Esophagus muscularis mucosa (tissue), 4 donors: ENCODE measurements at regions not wholly inside any gene's neighbourhood (a gene's known extent, or its start where the extent isn't known, plus 50 kb on each side); places are given as distances from the start of the nearest gene placed in this dataset.

ENCODE experiments used
- DNase-seq: peaks from one replicate; pipeline ENCODE4 v3.0.0-alpha.2; 2017; ENCODE audit errors: extremely low spot score
- H3K27ac ChIP-seq, 4 donors: fragments of 200-600 bp; sonication (generic); replicated peaks in 1 of 4; 1 replicate in 3 of 4; 2 replicates in 1 of 4; pipeline ENCODE4 v1.5.1; 2016 to 2019; ENCODE audit warnings: mild to moderate bottlenecking in 1 of 4
- H3K27me3 ChIP-seq, 4 donors: fragments of 200-600 bp; sonication (generic); one replicate each; pipeline versions ENCODE4 v1.5.1 to v1.6.0; 2016 to 2019
- H3K36me3 ChIP-seq, 4 donors: fragments of 200-600 bp; sonication (generic); one replicate each; pipeline ENCODE4 v1.5.1; 2016 to 2019
- H3K4me1 ChIP-seq, 4 donors: fragments of 200-600 bp; sonication (generic); one replicate each; pipeline ENCODE4 v1.5.1; 2016 to 2019
- H3K4me3 ChIP-seq, 4 donors: fragments of 200-600 bp; sonication (generic); 1 replicate in 2 of 4; 2 replicates in 2 of 4; pipeline ENCODE4 v1.5.1; 2016 to 2019; ENCODE audit warnings: mild to moderate bottlenecking in 4 of 4, moderate library complexity in 1 of 4
- H3K9me3 ChIP-seq, 4 donors: fragments of 200-600 bp; sonication (generic); 1 replicate in 3 of 4; 2 replicates in 1 of 4; pipeline ENCODE4 v1.5.1; 2016 to 2019
- EP300 ChIP-seq: sonication (generic); formaldehyde crosslinking; IDR thresholded peaks from one replicate; pipeline ENCODE4 v1.6.1; 2017; ENCODE audit warnings: antibody characterized with exemption
- POLR2A ChIP-seq: fragments of 450-650 bp; IDR thresholded peaks from one replicate; pipeline ENCODE4 v1.6.1; 2017; ENCODE audit warnings: antibody characterized with exemption, moderate library complexity, mild to moderate bottlenecking, low read depth
- POLR2AphosphoS5 ChIP-seq, 2 donors: sonication (generic); formaldehyde crosslinking; IDR thresholded peaks; one replicate each; pipeline ENCODE4 v1.6.1; 2017; ENCODE audit warnings: antibody characterized with exemption in 2 of 2
- WGBS: methylation state at CpG from one replicate; pipeline ENCODE4 v1.1.5; 2018; 5-methylcytosine and 5-hydroxymethylcytosine counted together
- intact Hi-C: fragments of 100-400 bp; cut with DNase I; formaldehyde crosslinking; loops from one replicate; pipeline ENCODE4 v1.15.1; 2023
- TF ChIP-seq, protein P1 (sequence below), 3 experiments: fragments of 200-600 bp in 2 of 3; fragments of 450-650 bp in 1 of 3; sonication (generic) in 2 of 3; IDR thresholded peaks; one replicate each; pipeline ENCODE4 v1.5.1; 2017 to 2019; ENCODE audit warnings: antibody characterized with exemption in 3 of 3, mild to moderate bottlenecking in 2 of 3, moderate library complexity in 1 of 3

DNA sequence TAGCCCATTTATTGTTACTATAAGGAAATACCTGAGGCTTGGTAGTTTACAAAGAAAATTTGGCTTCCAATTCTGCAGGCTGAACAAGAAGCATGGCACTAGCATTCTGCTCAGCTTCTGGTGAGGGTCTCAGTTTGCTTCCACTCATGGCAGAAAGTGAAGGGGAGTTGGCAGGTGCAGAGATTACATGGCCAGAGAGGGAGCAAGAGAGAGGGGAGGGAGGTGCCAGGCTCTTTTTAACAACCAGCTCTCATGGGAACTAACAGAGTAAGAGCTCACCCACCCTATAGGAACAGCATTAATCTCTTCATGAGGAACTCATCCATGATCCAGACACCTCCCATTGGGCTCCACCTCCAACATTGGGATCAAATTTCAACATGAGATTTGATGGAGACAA lies 437.9 kb downstream of the CHL1 start:
- intact Hi-C loops = no loop called here
- Histone ChIP-seq H3K9me3 (no peaks in the 10 kb centered on the region), H3K4me1 (no peaks in the 10 kb centered on the region), H3K4me3 (no peak overlapping the region), H3K27me3 (no peaks in the 10 kb centered on the region), H3K27ac (no peak overlapping the region), H3K36me3 (no peaks in the 10 kb centered on the region)
- no peak for DNase-seq
- TF ChIP-seq POLR2A = no peak
- no peak for TF ChIP-seq EP300
- no peak for TF ChIP-seq POLR2AphosphoS5 (IDR thresholded peaks at IDR 0.05)
- TF ChIP-seq, protein P1, sequence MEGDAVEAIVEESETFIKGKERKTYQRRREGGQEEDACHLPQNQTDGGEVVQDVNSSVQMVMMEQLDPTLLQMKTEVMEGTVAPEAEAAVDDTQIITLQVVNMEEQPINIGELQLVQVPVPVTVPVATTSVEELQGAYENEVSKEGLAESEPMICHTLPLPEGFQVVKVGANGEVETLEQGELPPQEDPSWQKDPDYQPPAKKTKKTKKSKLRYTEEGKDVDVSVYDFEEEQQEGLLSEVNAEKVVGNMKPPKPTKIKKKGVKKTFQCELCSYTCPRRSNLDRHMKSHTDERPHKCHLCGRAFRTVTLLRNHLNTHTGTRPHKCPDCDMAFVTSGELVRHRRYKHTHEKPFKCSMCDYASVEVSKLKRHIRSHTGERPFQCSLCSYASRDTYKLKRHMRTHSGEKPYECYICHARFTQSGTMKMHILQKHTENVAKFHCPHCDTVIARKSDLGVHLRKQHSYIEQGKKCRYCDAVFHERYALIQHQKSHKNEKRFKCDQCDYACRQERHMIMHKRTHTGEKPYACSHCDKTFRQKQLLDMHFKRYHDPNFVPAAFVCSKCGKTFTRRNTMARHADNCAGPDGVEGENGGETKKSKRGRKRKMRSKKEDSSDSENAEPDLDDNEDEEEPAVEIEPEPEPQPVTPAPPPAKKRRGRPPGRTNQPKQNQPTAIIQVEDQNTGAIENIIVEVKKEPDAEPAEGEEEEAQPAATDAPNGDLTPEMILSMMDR (IDR thresholded peaks at IDR 0.05) = no peak

DNA sequence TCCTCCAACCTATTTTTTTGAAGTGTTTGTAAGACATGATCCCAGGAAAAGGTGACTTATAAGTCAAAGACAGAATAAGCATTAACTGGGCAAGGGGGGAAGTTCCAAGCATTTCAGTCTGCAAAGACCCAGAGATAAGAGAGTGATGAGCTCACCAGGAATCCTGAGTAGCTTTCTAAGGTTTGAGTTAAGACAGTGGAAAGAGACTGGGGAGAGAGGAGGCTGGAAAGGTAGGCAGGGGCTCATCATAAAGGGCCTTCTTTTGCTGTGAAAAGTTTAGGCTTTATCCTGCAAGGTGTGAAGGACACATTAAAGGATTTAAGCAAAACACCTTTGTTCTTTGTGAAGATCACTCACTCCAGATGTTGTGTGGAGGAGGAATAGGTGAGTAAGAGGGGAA lies 438.8 kb downstream of the CHL1 start:
- Histone ChIP-seq H3K36me3 (no peaks in the 10 kb centered on the region), H3K27ac (no peak overlapping the region), H3K4me1 (no peaks in the 10 kb centered on the region), H3K4me3 (no peak overlapping the region), H3K27me3 (no peaks in the 10 kb centered on the region), H3K9me3 (no peaks in the 10 kb centered on the region)
- intact Hi-C loops = no loop called here
- TF ChIP-seq EP300 (no peak), POLR2A (no peak), POLR2AphosphoS5 (IDR thresholded peaks at IDR 0.05) (no peak)
- DNase-seq = no peak

DNA sequence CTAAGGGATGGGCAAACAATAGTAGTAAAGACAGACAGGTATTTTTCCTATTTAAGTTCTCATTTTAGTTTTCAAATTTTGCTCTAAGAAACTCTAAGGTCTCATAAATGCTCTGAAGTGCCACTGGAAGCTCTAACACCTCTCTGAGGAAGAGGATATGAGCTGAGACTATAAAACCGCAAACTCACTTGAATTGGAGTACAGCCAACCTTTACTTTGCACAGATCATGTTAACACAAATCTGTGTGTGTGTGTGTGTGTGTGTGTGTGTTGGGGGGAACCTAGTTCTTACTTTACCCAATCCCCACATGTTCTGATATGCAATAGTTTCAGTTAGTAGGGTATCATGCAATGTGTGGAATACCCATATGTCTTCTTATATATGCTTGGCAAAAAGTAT lies 446.8 kb downstream of the CHL1 start:
- DNase-seq = no peak
- WGBS = 64% methylated on average over 1 of the region's 1 CpG
- intact Hi-C loops = no loop called here
- no peaks in the 10 kb centered on the region for H3K36me3 ChIP-seq
- no peak overlapping the region for H3K4me3 ChIP-seq
- H3K4me1 ChIP-seq = no peaks in the 10 kb centered on the region
- no peaks in the 10 kb centered on the region for H3K27me3 ChIP-seq
- no peaks in the 10 kb centered on the region for H3K9me3 ChIP-seq
- no peak for TF ChIP-seq POLR2A
- no peak for TF ChIP-seq POLR2AphosphoS5 (IDR thresholded peaks at IDR 0.05)
- no peak for TF ChIP-seq EP300
- TF ChIP-seq, protein P1 (IDR thresholded peaks at IDR 0.05) = no peak
- H3K27ac ChIP-seq = no peak overlapping the region

DNA sequence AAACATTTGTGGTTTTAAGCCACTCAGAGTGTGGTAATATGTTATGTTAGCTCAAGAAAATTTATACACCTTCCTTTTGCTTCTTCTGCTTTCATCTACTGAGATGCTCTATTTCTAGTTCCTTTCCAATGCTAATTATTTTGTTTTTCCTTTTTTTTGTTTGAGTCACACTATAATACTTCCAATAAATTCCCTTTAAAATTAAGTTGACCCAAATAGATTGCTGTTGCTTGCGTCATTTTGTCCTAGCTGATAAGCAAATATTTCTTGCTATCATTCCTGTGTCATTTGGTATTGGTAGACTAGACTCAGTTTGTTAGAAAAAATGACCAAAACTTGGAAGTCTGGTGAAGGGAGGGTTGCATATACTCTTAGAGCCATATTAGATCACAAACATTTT lies 437.0 kb upstream of the CNTN6 start:
- intact Hi-C loops = no loop called here
- H3K4me3 ChIP-seq = no peak overlapping the region
- H3K36me3 ChIP-seq = no peaks in the 10 kb centered on the region
- H3K4me1 ChIP-seq = no peaks in the 10 kb centered on the region
- DNase-seq = no peak
- TF ChIP-seq POLR2A (no peak), EP300 (no peak), POLR2AphosphoS5 (IDR thresholded peaks at IDR 0.05) (no peak)
- TF ChIP-seq, protein P1 (IDR thresholded peaks at IDR 0.05) = no peak
- no peak overlapping the region for H3K27ac ChIP-seq
- 95% methylated on average over 1 of the region's 1 CpG for WGBS
- H3K27me3 ChIP-seq = no peaks in the 10 kb centered on the region
- H3K9me3 ChIP-seq = no peaks in the 10 kb centered on the region

DNA sequence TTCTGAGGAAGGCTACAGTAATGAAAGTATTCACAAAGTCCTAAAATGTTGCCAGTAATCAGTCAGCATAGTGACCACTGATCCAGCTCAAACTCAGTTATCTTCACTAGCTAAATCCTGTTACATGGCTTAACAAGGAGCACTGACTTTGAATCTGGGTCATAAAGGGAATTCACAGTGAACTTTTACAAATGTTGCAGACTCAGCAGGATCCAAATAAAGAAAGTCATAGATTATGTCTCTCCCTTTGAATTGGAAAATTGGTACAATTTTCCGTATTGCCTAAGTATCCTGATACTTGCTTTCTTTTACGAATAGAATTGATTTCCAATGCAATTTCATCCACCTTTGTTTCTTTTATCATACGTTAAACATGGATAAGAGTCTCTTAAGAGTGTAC lies 431.5 kb upstream of the CNTN6 start:
- Histone ChIP-seq H3K9me3 (no peaks in the 10 kb centered on the region), H3K4me3 (no peak overlapping the region), H3K27ac (no peak overlapping the region), H3K36me3 (no peaks in the 10 kb centered on the region), H3K4me1 (no peaks in the 10 kb centered on the region), H3K27me3 (no peaks in the 10 kb centered on the region)
- intact Hi-C loops = no loop called here
- WGBS = 67% methylated on average over 3 of the region's 3 CpGs
- no peak for TF ChIP-seq POLR2A
- TF ChIP-seq EP300 = no peak
- TF ChIP-seq POLR2AphosphoS5 (IDR thresholded peaks at IDR 0.05) = no peak
- TF ChIP-seq, protein P1 (IDR thresholded peaks at IDR 0.05) = no peak
- no peak for DNase-seq
